ENCODE measurements at regions not wholly inside any gene's neighbourhood (a gene's known extent, or its start where the extent isn't known, plus 50 kb on each side); places are given as distances from the start of the nearest gene placed in this dataset.

DNA sequence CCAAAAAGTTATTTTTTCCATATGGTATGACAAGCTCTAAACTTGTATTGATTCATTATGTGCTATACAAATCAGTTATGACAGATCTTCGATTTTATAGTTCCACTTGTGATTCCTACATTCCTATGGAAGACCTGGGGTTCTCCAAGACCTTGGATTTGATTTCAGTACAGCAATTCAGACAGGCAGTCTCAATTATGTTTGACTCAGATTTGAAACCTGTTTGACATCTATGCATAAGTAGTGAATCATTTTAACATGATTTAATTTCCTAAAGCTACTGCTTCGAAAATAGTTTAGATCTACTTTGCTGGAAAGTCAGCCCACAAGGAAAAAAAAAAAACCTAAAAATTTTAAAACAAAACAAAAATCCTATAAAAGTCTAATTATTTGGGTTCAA, 820.4 kb downstream of the LUZP2 start:
- Histone ChIP-seq H3K36me3 (ENCODE audit: insufficient read depth, low read length) (no peaks in the 10 kb centered on the region), H3K4me1 (ENCODE audit: insufficient read depth, low read length) (no peaks in the 10 kb centered on the region), H3K9ac (ENCODE audit: low read depth, low read length) (no peak overlapping the region), H3K9me3 (ENCODE audit: insufficient read depth, low read depth, low read length) (no peaks in the 10 kb centered on the region), H3K4me3 (ENCODE audit: low read length) (no peak overlapping the region), H3K27ac (ENCODE audit: low read depth, low read length) (no peak overlapping the region), H3K27me3 (ENCODE audit: insufficient read depth, low read length) (no peaks in the 10 kb centered on the region)
- 100% methylated on average over 2 of the region's 2 CpGs for WGBS

DNA sequence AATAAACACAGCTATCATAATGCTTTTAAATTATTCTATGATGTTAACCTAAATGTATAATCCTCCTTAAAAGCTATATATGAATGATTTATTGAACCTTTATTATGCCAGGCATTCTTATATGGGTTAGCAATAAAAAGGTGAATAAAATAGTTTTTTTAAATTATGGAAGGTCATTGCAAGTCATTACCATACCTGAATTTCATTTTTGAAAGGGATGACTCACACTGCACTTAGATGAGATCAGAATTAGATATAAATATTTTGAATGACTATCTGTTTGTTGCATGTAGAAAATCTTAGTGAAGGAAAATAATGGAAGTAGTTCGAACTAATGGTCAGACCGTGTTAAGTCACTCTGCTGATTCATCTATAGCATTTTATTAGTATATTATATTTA, 822.3 kb downstream of the LUZP2 start:
- Histone ChIP-seq H3K36me3 (ENCODE audit: insufficient read depth, low read length) (no peaks in the 10 kb centered on the region), H3K27ac (ENCODE audit: low read depth, low read length) (no peak overlapping the region), H3K4me1 (ENCODE audit: insufficient read depth, low read length) (no peaks in the 10 kb centered on the region), H3K9me3 (ENCODE audit: insufficient read depth, low read depth, low read length) (no peaks in the 10 kb centered on the region), H3K4me3 (ENCODE audit: low read length) (no peak overlapping the region), H3K9ac (ENCODE audit: low read depth, low read length) (no peak overlapping the region), H3K27me3 (ENCODE audit: insufficient read depth, low read length) (no peaks in the 10 kb centered on the region)
- 83% methylated on average over 1 of the region's 2 CpGs for WGBS

DNA sequence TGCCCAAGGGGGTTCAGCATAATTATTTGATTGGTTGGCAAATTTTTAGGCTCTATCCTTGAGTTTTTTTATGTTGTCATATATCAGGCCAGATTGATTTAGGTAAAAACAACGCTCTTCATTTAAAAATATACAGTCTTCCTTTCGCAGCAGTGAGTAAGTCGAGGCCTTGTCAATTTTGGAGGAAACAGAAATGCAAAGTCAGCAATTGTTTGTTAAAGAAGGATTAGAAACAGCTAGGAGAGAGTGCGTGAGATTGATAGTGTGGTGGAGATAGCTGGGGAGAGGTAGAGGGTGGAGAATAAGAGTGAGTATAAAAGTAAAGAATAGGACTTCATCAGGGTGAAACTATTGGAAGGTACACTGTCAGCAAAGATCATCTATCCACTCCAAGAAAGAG, 830.8 kb downstream of the LUZP2 start:
- Histone ChIP-seq H3K4me1 (ENCODE audit: insufficient read depth, low read length) (no peaks in the 10 kb centered on the region), H3K27ac (ENCODE audit: low read depth, low read length) (no peak overlapping the region), H3K36me3 (ENCODE audit: insufficient read depth, low read length) (no peaks in the 10 kb centered on the region), H3K27me3 (ENCODE audit: insufficient read depth, low read length) (no peaks in the 10 kb centered on the region), H3K9ac (ENCODE audit: low read depth, low read length) (no peak overlapping the region), H3K9me3 (ENCODE audit: insufficient read depth, low read depth, low read length) (no peaks in the 10 kb centered on the region), H3K4me3 (ENCODE audit: low read length) (no peak overlapping the region)
- WGBS, result 92% methylated on average over 3 of the region's 4 CpGs

DNA sequence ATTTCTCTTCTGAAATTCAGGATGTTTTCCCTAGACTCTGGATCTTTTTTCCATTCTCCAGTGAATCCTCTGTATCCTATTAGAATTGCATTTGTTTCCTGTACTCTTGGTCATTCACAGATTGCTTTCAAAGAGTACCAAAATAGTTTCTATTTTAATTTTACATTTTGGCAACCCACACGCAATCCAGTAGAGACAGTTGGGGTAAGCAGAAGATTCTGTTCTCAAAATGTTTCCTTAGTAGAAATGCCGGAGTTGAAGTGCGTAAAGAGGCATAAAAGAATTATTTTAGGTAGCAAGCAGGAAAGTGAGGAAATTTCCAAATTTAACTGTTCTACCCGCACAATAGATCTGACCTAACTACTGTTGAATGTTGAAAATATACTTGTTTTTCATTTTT, 842.4 kb downstream of the LUZP2 start:
- no peak overlapping the region for H3K27ac ChIP-seq (ENCODE audit: low read depth, low read length)
- WGBS, result 93% methylated on average over 3 of the region's 4 CpGs
- no peak overlapping the region for H3K4me3 ChIP-seq (ENCODE audit: low read length)
- no peaks in the 10 kb centered on the region for H3K4me1 ChIP-seq (ENCODE audit: insufficient read depth, low read length)
- no peaks in the 10 kb centered on the region for H3K27me3 ChIP-seq (ENCODE audit: insufficient read depth, low read length)
- no peak overlapping the region for H3K9ac ChIP-seq (ENCODE audit: low read depth, low read length)
- no peaks in the 10 kb centered on the region for H3K36me3 ChIP-seq (ENCODE audit: insufficient read depth, low read length)
- no peaks in the 10 kb centered on the region for H3K9me3 ChIP-seq (ENCODE audit: insufficient read depth, low read depth, low read length)

DNA sequence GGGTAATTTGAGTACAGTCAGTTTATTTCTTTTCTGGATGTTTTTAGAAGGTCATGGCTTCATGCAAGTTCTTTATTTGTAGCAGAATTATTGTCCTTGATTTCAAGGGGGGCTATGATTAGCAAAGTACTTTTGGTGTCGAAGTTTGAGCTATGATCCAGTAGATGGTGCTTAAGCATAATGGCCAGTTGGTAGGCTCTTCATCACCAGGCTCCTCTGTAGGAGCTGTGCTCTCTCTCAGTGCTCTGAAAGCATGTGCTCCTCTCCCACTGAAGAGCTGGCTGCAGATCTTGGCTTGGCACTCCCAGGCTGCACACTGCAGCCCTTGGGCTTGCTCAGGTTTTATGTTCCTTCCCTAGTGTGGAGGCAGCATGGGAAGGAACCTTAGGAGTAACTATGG, 852.7 kb downstream of the LUZP2 start:
- WGBS, result 96% methylated on average over 1 of the region's 1 CpG
- H3K9ac ChIP-seq (ENCODE audit: low read depth, low read length), result no peak overlapping the region
- H3K4me1 ChIP-seq (ENCODE audit: insufficient read depth, low read length), result no peaks in the 10 kb centered on the region
- H3K9me3 ChIP-seq (ENCODE audit: insufficient read depth, low read depth, low read length), result no peaks in the 10 kb centered on the region
- H3K4me3 ChIP-seq (ENCODE audit: low read length), result no peak overlapping the region
- no peak overlapping the region for H3K27ac ChIP-seq (ENCODE audit: low read depth, low read length)
- H3K27me3 ChIP-seq (ENCODE audit: insufficient read depth, low read length), result no peaks in the 10 kb centered on the region
- H3K36me3 ChIP-seq (ENCODE audit: insufficient read depth, low read length), result no peaks in the 10 kb centered on the region

DNA sequence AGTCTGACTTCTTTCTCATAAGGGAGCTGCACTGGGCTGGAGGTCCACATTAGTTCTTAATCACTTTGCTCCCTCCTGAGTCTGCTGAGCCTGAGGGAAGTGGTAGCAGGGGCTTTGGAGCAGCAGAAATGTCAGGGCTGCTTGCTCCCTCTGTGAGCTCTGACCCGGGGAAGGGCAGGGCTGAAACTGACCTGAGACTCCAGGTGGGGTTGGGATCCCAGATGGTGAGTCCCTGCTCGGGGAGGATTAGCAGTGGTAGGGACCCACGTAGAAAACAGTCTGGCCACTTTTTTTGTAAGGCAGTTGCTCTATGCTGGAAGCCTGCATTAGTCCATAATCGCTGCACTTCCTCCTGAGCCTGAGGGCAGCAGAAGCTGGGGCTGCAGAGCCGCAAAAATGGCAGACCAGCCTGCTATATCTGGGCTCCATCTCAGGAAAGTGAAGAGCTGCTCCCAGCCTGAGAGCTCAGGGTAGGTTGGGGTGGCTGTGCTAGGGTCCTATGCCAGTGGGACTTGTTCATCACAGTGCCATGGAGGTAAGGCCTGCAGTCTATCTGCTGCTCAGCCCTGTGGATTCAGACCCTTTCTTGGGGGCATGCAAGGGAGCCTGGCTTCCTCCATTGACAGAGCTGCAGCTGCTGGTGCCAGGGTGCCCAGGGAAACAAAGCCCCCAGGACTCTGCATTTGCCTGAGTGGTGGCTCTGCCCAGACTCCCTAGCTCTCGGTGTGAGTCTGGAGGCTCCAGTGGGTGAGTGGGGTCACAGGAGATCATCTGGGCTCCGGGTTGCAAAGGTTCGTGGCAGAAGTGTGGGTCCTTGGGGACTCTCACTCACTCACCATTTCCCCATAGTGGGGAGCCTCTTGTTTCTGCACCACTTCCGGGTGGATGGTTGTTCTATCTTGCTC, 854.3 kb downstream of the LUZP2 start:
- no peak overlapping the region for H3K27ac ChIP-seq (ENCODE audit: low read depth, low read length)
- H3K9ac ChIP-seq (ENCODE audit: low read depth, low read length), result no peak overlapping the region
- 92% methylated on average over 9 of the region's 9 CpGs for WGBS
- H3K9me3 ChIP-seq (ENCODE audit: insufficient read depth, low read depth, low read length), result no peaks in the 10 kb centered on the region
- no peaks in the 10 kb centered on the region for H3K36me3 ChIP-seq (ENCODE audit: insufficient read depth, low read length)
- H3K4me3 ChIP-seq (ENCODE audit: low read length), result no peak overlapping the region
- H3K4me1 ChIP-seq (ENCODE audit: insufficient read depth, low read length), result no peaks in the 10 kb centered on the region
- no peaks in the 10 kb centered on the region for H3K27me3 ChIP-seq (ENCODE audit: insufficient read depth, low read length)

DNA sequence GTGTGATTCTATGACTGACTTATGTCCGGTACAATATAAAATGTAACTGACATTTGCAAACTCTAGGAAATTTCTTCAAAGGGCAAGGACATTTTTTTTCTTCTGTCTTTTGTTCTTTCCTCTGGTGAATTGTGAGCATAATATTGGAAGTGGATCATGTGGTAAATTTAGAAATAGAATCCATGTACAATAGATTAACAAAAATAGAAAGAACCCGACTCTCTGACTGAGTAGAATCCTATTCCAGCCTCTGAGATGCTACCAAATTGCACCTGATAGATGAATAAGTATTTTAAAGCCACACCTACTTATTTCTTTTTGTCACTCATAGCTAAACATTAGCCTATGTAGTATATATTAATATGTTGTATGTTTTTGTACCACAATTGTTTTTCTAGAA, 860.3 kb downstream of the LUZP2 start:
- H3K9me3 ChIP-seq (ENCODE audit: insufficient read depth, low read depth, low read length), result no peaks in the 10 kb centered on the region
- no peak overlapping the region for H3K27ac ChIP-seq (ENCODE audit: low read depth, low read length)
- H3K36me3 ChIP-seq (ENCODE audit: insufficient read depth, low read length), result no peaks in the 10 kb centered on the region
- WGBS, result 83% methylated on average over 1 of the region's 2 CpGs
- no peaks in the 10 kb centered on the region for H3K4me1 ChIP-seq (ENCODE audit: insufficient read depth, low read length)
- H3K4me3 ChIP-seq (ENCODE audit: low read length), result no peak overlapping the region
- H3K27me3 ChIP-seq (ENCODE audit: insufficient read depth, low read length), result no peaks in the 10 kb centered on the region
- H3K9ac ChIP-seq (ENCODE audit: low read depth, low read length), result no peak overlapping the region

DNA sequence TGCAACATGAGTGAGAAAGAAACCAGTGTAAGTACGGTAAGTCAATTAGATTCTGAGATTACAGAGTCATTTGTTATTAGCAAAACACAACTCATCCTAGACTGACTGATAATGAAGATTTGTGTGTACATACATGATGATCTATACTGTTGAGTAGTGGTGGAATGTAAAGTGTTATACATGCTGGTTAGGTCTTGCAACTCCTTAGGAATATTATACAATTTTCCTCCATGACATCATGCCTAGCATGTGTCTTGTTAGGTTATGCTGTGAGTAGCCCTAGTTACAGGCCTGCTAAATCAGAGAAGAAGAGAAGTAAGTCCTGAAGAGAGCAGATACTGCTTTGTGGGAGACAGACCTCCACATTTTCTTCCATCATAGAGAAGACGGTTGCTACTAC, 880.6 kb downstream of the LUZP2 start:
- Histone ChIP-seq H3K9ac (ENCODE audit: low read depth, low read length) (no peak overlapping the region), H3K36me3 (ENCODE audit: insufficient read depth, low read length) (no peaks in the 10 kb centered on the region), H3K4me1 (ENCODE audit: insufficient read depth, low read length) (no peaks in the 10 kb centered on the region), H3K4me3 (ENCODE audit: low read length) (no peak overlapping the region), H3K9me3 (ENCODE audit: insufficient read depth, low read depth, low read length) (no peaks in the 10 kb centered on the region), H3K27ac (ENCODE audit: low read depth, low read length) (no peak overlapping the region), H3K27me3 (ENCODE audit: insufficient read depth, low read length) (no peaks in the 10 kb centered on the region)
- WGBS, result 100% methylated on average over 1 of the region's 2 CpGs

DNA sequence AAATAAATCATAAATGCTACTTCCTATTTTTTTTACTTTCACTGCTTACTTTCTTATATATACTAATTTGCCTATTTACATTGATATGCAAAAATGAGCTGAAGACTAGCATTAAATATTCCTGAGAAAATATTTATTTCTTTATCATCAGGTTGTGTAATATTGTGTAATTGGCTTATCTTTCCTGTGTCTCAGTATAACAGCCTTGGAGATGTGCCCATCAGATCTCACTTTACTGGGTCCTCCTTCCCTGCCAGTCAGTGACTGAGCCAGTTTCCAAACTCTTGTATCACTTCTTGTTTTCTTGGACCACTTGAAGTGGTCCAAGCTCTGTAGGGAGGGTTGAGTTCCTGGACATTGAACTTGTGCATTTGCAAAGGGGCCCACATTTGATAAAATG, 900.0 kb downstream of the LUZP2 start:
- Histone ChIP-seq H3K36me3 (ENCODE audit: insufficient read depth, low read length) (no peaks in the 10 kb centered on the region), H3K4me3 (ENCODE audit: low read length) (no peak overlapping the region), H3K9ac (ENCODE audit: low read depth, low read length) (no peak overlapping the region), H3K27ac (ENCODE audit: low read depth, low read length) (no peak overlapping the region), H3K9me3 (ENCODE audit: insufficient read depth, low read depth, low read length) (no peaks in the 10 kb centered on the region), H3K4me1 (ENCODE audit: insufficient read depth, low read length) (no peaks in the 10 kb centered on the region), H3K27me3 (ENCODE audit: insufficient read depth, low read length) (no peaks in the 10 kb centered on the region)

DNA sequence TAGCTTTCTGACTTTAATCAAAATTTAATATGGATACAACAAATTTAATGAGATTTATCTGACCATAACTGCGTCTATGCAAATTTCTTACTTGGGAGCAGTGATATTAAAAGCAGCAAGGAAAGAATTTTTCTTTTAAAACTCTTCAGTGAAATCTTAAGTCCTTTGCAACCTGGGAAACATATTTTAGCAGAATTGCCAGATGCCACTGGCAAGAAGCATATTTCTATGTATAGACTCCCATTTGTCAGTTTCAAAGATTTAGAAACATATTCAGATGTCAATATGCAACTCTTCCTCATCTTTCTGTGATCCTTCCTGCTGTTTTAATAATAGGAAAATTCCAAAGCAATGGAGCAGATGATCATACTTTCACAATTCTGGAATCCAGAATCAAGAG, 911.3 kb downstream of the LUZP2 start:
- no peaks in the 10 kb centered on the region for H3K9me3 ChIP-seq (ENCODE audit: insufficient read depth, low read depth, low read length)
- no peaks in the 10 kb centered on the region for H3K36me3 ChIP-seq (ENCODE audit: insufficient read depth, low read length)
- H3K4me3 ChIP-seq (ENCODE audit: low read length), result no peak overlapping the region
- no peaks in the 10 kb centered on the region for H3K27me3 ChIP-seq (ENCODE audit: insufficient read depth, low read length)
- no peak overlapping the region for H3K27ac ChIP-seq (ENCODE audit: low read depth, low read length)
- 80% methylated on average over 1 of the region's 1 CpG for WGBS
- no peak overlapping the region for H3K9ac ChIP-seq (ENCODE audit: low read depth, low read length)
- no peaks in the 10 kb centered on the region for H3K4me1 ChIP-seq (ENCODE audit: insufficient read depth, low read length)

DNA sequence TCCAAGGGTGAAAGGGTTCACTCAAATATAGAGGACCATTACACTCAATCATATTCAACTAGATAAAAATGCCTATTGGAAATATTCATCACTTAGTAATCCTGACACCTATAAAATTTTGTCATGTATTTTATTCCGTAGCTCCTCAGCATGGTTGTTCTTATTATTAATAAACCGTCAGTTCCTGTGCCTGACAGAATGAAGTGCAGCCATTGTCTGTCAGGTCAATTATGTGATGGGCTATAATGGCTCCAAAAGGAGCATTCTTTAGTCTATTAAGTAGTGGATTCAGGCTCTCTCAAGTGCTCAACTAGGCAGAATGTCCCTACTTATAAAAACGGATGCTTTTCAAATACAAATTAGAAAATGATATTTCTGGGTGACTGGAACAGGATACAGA, 916.1 kb upstream of the ANO3 start:
- Histone ChIP-seq H3K27ac (ENCODE audit: low read depth, low read length) (no peak overlapping the region), H3K4me3 (ENCODE audit: low read length) (no peak overlapping the region), H3K36me3 (ENCODE audit: insufficient read depth, low read length) (no peaks in the 10 kb centered on the region), H3K9ac (ENCODE audit: low read depth, low read length) (no peak overlapping the region), H3K27me3 (ENCODE audit: insufficient read depth, low read length) (no peaks in the 10 kb centered on the region), H3K4me1 (ENCODE audit: insufficient read depth, low read length) (no peaks in the 10 kb centered on the region), H3K9me3 (ENCODE audit: insufficient read depth, low read depth, low read length) (no peaks in the 10 kb centered on the region)
- 81% methylated on average over 2 of the region's 3 CpGs for WGBS

Measured in HUES64 (cell line).